ENCODE measurements at regions not wholly inside any gene's neighbourhood (a gene's known extent, or its start where the extent isn't known, plus 50 kb on each side); places are given as distances from the start of the nearest gene placed in this dataset.

- FAIRE-seq (no peak), DNase-seq (ENCODE audit: insufficient read length, low spot score) (no peak)
- no peak for TF ChIP-seq POLR2A (IDR thresholded peaks at IDR 0.05; ENCODE audit: low read depth, low read length)
These were observed 106.8 kb downstream of the UCHL1 start for GRCh38 chr4:41363384-41363981.

- TF ChIP-seq POLR2A (IDR thresholded peaks at IDR 0.05; ENCODE audit: low read depth, low read length): no peak
- no peak for FAIRE-seq
- no peak for DNase-seq (ENCODE audit: insufficient read length, low spot score)
These were observed 108.1 kb downstream of the UCHL1 start for GRCh38 chr4:41364876-41365275.

- no peak for TF ChIP-seq POLR2A (IDR thresholded peaks at IDR 0.05; ENCODE audit: low read depth, low read length)
- DNase-seq (ENCODE audit: insufficient read length, low spot score): no peak
- FAIRE-seq: no peak
These were observed 109.0 kb downstream of the UCHL1 start for GRCh38 chr4:41365681-41366080.

GRCh38 chr4:41366911-41367517 is 110.3 kb downstream of the UCHL1 start:
- no peak for TF ChIP-seq POLR2A (IDR thresholded peaks at IDR 0.05; ENCODE audit: low read depth, low read length)
- DNase-seq (ENCODE audit: insufficient read length, low spot score) (no peak), FAIRE-seq (no peak)

GRCh38 chr4:41369680-41370079 is 113.0 kb downstream of the UCHL1 start:
- DNase-seq (ENCODE audit: insufficient read length, low spot score) (no peak), FAIRE-seq (no peak)
- no peak for TF ChIP-seq POLR2A (IDR thresholded peaks at IDR 0.05; ENCODE audit: low read depth, low read length)

- no peak for FAIRE-seq
- TF ChIP-seq POLR2A (IDR thresholded peaks at IDR 0.05; ENCODE audit: low read depth, low read length): no peak
- DNase-seq (ENCODE audit: insufficient read length, low spot score): no peak
These were observed 116.5 kb downstream of the UCHL1 start for GRCh38 chr4:41373221-41373620.

GRCh38 chr4:41374490-41374889 is 117.8 kb downstream of the UCHL1 start:
- no peak for DNase-seq (ENCODE audit: insufficient read length, low spot score)
- no peak for FAIRE-seq
- TF ChIP-seq POLR2A (IDR thresholded peaks at IDR 0.05; ENCODE audit: low read depth, low read length): no peak

GRCh38 chr4:41375561-41375960 is 118.8 kb downstream of the UCHL1 start:
- no peak for TF ChIP-seq POLR2A (IDR thresholded peaks at IDR 0.05; ENCODE audit: low read depth, low read length)
- FAIRE-seq (no peak), DNase-seq (ENCODE audit: insufficient read length, low spot score) (no peak)

- no peak for DNase-seq (ENCODE audit: insufficient read length, low spot score)
- no peak for TF ChIP-seq POLR2A (IDR thresholded peaks at IDR 0.05; ENCODE audit: low read depth, low read length)
- FAIRE-seq: no peak
These were observed 120.5 kb downstream of the UCHL1 start for GRCh38 chr4:41377196-41377595.

GRCh38 chr4:41379230-41379629 is 122.5 kb downstream of the UCHL1 start:
- DNase-seq (ENCODE audit: insufficient read length, low spot score): no peak
- no peak for FAIRE-seq
- TF ChIP-seq POLR2A (IDR thresholded peaks at IDR 0.05; ENCODE audit: low read depth, low read length): no peak

GRCh38 chr4:41380511-41381157 is 123.9 kb downstream of the UCHL1 start:
- TF ChIP-seq POLR2A (IDR thresholded peaks at IDR 0.05; ENCODE audit: low read depth, low read length): no peak
- no peak for FAIRE-seq
- DNase-seq (ENCODE audit: insufficient read length, low spot score): no peak

- TF ChIP-seq POLR2A (IDR thresholded peaks at IDR 0.05; ENCODE audit: low read depth, low read length): no peak
- DNase-seq (ENCODE audit: insufficient read length, low spot score) (no peak), FAIRE-seq (no peak)
These were observed 124.7 kb downstream of the UCHL1 start for GRCh38 chr4:41381384-41381783.

GRCh38 chr4:41384992-41385391 is 128.3 kb downstream of the UCHL1 start:
- DNase-seq (ENCODE audit: insufficient read length, low spot score) (no peak), FAIRE-seq (no peak)

GRCh38 chr4:41385481-41385880 is 128.8 kb downstream of the UCHL1 start:
- no peak for FAIRE-seq
- TF ChIP-seq POLR2A (IDR thresholded peaks at IDR 0.05; ENCODE audit: low read depth, low read length): no peak
- DNase-seq (ENCODE audit: insufficient read length, low spot score): no peak

More at GRCh38 chr4:41384992-41385391, 128.3 kb downstream of the UCHL1 start:
- TF ChIP-seq POLR2A (IDR thresholded peaks at IDR 0.05; ENCODE audit: low read depth, low read length): no peak

GRCh38 chr4:41388080-41388479 is 131.4 kb downstream of the UCHL1 start:
- DNase-seq (ENCODE audit: insufficient read length, low spot score) (no peak), FAIRE-seq (no peak)
- TF ChIP-seq POLR2A (IDR thresholded peaks at IDR 0.05; ENCODE audit: low read depth, low read length): no peak

Measured in H54 (cell line).